ENCODE measurements at regions not wholly inside any gene's neighbourhood (a gene's known extent, or its start where the extent isn't known, plus 50 kb on each side); places are given as distances from the start of the nearest gene placed in this dataset.

DNA sequence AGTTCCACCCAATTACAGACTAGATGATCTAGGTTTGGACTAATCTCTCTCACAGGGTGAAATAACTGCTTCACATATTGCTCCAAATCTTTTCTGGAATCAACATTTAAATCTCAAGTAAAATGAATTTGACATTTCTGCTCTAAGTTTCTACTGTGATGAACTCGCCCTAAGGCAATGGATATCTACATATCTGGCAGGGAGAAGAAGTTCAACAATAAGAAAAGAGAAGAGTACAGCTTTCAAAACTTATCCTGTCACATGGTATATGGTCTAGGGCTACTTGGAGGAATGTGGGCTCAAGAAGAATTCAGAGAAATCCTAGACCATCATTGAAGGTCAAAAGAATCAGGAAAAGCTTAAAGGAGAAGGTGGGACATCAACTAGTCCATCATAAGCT is 440.2 kb downstream of the MBD2 start:
- no peaks in the 10 kb centered on the region for H3K9me3 ChIP-seq
- no peak for DNase-seq
- H3K27ac ChIP-seq = no peak overlapping the region
- H3K4me3 ChIP-seq = no peak overlapping the region
- no peaks in the 10 kb centered on the region for H3K36me3 ChIP-seq
- intact Hi-C loops (cut with DNase I) = no loop called here
- 65 to 79% (median 65%) methylated on average over 1 of the region's 1 CpG for WGBS, 3 donors
- H3K27me3 ChIP-seq = no peaks in the 10 kb centered on the region
- H3K4me1 ChIP-seq (ENCODE audit: insufficient read depth) = no peaks in the 10 kb centered on the region
- TF ChIP-seq, protein P1, sequence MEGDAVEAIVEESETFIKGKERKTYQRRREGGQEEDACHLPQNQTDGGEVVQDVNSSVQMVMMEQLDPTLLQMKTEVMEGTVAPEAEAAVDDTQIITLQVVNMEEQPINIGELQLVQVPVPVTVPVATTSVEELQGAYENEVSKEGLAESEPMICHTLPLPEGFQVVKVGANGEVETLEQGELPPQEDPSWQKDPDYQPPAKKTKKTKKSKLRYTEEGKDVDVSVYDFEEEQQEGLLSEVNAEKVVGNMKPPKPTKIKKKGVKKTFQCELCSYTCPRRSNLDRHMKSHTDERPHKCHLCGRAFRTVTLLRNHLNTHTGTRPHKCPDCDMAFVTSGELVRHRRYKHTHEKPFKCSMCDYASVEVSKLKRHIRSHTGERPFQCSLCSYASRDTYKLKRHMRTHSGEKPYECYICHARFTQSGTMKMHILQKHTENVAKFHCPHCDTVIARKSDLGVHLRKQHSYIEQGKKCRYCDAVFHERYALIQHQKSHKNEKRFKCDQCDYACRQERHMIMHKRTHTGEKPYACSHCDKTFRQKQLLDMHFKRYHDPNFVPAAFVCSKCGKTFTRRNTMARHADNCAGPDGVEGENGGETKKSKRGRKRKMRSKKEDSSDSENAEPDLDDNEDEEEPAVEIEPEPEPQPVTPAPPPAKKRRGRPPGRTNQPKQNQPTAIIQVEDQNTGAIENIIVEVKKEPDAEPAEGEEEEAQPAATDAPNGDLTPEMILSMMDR (IDR thresholded peaks at IDR 0.05) = no peak
- no peak for TF ChIP-seq EP300 (IDR thresholded peaks at IDR 0.05)
- TF ChIP-seq POLR2A (IDR thresholded peaks at IDR 0.05) = no peak

DNA sequence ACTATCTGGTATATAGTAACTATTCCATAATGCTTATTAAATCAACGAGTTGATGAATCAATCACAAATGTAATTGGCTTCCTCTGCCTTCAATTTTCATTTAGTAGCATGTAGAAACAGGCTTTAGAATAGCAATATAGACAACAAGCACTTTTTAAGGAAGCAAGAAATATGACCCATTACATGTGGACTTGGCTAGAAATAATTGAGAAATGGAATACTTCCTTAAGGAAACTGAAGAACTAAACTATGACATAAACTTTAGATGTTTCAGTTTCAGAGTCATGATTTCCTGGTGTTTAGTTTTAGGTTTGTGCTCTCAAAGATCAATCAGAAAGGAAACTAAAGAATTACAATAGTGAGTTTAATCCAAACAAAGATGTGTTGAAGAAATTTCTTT is 443.8 kb downstream of the MBD2 start:
- 78 to 89% (median 79%) methylated on average over 1 of the region's 1 CpG for WGBS, 3 donors

DNA sequence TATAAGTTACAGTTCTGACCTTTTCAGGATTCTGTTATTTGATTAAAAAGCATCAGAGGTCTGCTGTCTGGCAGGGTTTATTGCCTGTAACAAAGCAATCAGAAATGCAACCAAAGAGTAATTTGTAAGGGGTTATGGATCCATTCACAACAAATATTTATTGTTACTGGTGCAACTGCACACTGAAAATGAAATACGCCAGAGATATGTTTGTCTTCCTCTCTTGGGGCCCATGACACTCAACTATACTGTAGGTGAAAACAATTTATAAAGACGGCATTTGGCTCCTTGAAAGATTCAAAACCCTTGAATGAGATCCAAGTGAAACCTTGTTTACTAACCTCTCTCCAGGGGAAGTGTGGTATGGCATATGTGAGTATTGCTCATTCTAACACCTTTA is 452.2 kb downstream of the MBD2 start:
- Histone ChIP-seq H3K4me3 (no peak overlapping the region), H3K4me1 (ENCODE audit: insufficient read depth) (no peaks in the 10 kb centered on the region), H3K27me3 (no peaks in the 10 kb centered on the region), H3K27ac (no peak overlapping the region), H3K9me3 (no peaks in the 10 kb centered on the region), H3K36me3 (no peaks in the 10 kb centered on the region)
- 47 to 65% (median 48%) methylated on average over 2 of the region's 2 CpGs for WGBS, 3 donors
- TF ChIP-seq POLR2A (IDR thresholded peaks at IDR 0.05) (no peak), EP300 (IDR thresholded peaks at IDR 0.05) (no peak)
- TF ChIP-seq, protein P1 (IDR thresholded peaks at IDR 0.05) = no peak
- no peak for DNase-seq
- intact Hi-C loops (cut with DNase I) = no loop called here

More for the DNA sequence above, 443.8 kb downstream of the MBD2 start:
- DNase-seq = no peak
- Histone ChIP-seq H3K36me3 (no peaks in the 10 kb centered on the region), H3K9me3 (no peaks in the 10 kb centered on the region), H3K4me1 (ENCODE audit: insufficient read depth) (no peaks in the 10 kb centered on the region), H3K27ac (no peak overlapping the region), H3K4me3 (no peak overlapping the region), H3K27me3 (no peaks in the 10 kb centered on the region)
- intact Hi-C loops (cut with DNase I) = no loop called here
- TF ChIP-seq, protein P1 (IDR thresholded peaks at IDR 0.05) = no peak
- TF ChIP-seq POLR2A (IDR thresholded peaks at IDR 0.05) (no peak), EP300 (IDR thresholded peaks at IDR 0.05) (no peak)

DNA sequence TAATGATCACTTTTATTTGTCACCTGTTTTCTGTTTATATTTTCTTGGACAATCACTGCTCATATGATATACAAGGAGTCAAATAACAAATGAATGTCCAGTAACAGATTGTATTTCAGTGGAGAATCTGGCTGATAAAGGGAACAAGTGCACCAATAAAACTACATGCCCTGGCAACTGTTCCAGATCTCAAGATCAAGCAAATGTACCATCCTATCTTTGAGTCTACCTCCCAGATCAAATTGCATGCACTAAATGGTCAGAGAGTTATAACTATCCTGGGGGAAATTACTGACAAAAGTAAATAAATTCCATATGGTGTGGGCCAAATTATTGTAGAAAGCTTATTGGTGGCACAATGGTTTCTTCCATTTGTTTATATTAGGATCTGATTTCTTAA is 452.8 kb downstream of the MBD2 start:
- H3K4me1 ChIP-seq (ENCODE audit: insufficient read depth) = no peaks in the 10 kb centered on the region
- no peaks in the 10 kb centered on the region for H3K27me3 ChIP-seq
- no peaks in the 10 kb centered on the region for H3K9me3 ChIP-seq
- intact Hi-C loops (cut with DNase I) = no loop called here
- H3K27ac ChIP-seq = no peak overlapping the region
- H3K4me3 ChIP-seq = no peak overlapping the region
- TF ChIP-seq, protein P1 (IDR thresholded peaks at IDR 0.05) = no peak
- no peak for TF ChIP-seq EP300 (IDR thresholded peaks at IDR 0.05)
- no peak for TF ChIP-seq POLR2A (IDR thresholded peaks at IDR 0.05)
- H3K36me3 ChIP-seq = no peaks in the 10 kb centered on the region
- no peak for DNase-seq

DNA sequence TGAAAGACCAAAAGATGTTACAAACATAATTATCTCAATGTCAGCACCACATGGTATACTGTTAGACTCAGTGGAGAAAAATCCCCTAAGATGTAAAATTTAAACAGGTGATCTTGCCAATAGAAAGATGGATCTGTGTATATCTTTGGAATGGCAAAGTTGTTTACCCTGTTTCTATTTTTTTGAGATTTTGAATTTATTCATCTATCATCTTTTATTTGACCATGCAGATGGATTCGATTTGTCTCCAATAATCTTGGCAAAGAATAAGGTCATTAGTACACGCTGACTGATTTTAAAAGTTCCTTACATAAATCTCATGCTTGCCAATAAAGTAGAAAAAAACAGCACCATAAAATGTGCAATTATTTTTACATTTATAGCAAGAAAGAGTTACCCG is 459.3 kb downstream of the MBD2 start:
- intact Hi-C loops (cut with DNase I) = no loop called here
- TF ChIP-seq, protein P1 (IDR thresholded peaks at IDR 0.05) = no peak
- TF ChIP-seq EP300 (IDR thresholded peaks at IDR 0.05) (no peak), POLR2A (IDR thresholded peaks at IDR 0.05) (no peak)

More for the DNA sequence above, 459.3 kb downstream of the MBD2 start:
- Histone ChIP-seq H3K4me3 (no peak overlapping the region), H3K27me3 (no peaks in the 10 kb centered on the region), H3K36me3 (no peaks in the 10 kb centered on the region), H3K27ac (no peak overlapping the region), H3K4me1 (ENCODE audit: insufficient read depth) (no peaks in the 10 kb centered on the region), H3K9me3 (no peaks in the 10 kb centered on the region)
- WGBS, 3 donors = 57 to 76% (median 74%) methylated on average over 3 of the region's 3 CpGs
- no peak for DNase-seq

All from ovary (tissue), 7 donors.